Neural crest cell (in vitro differentiated cells): ENCODE measurements at regions not wholly inside any gene's neighbourhood (a gene's known extent, or its start where the extent isn't known, plus 50 kb on each side); places are given as distances from the start of the nearest gene placed in this dataset.
A peak's percentile ranks its signal among the peaks of the same experiment; 100 is the strongest.

ENCODE experiments used
- DNase-seq: peaks from one replicate; pipeline ENCODE4 v3.0.0; 2021; ENCODE audit warnings: low read depth, mixed read lengths, low spot score
- H3K27ac Mint-ChIP-seq: one replicate; pipeline ENCODE4 v1.8.0; 2021; ENCODE audit warnings: mild to moderate bottlenecking, mixed read lengths; ENCODE audit not compliant: unreplicated experiment
- H3K27me3 Mint-ChIP-seq: 2 replicates; pipeline ENCODE4 v1.8.0; 2021; ENCODE audit warnings: low read depth, mild to moderate bottlenecking, mixed read lengths
- H3K36me3 Mint-ChIP-seq: 2 replicates; pipeline ENCODE4 v1.8.0; 2021; ENCODE audit warnings: low read depth, mild to moderate bottlenecking, mixed read lengths
- H3K4me1 Mint-ChIP-seq: 2 replicates; pipeline ENCODE4 v1.8.0; 2021; ENCODE audit warnings: mixed read lengths
- H3K4me3 Mint-ChIP-seq: one replicate; pipeline ENCODE4 v1.8.0; 2021; ENCODE audit warnings: mild to moderate bottlenecking, mixed read lengths
- H3K9me3 Mint-ChIP-seq: 2 replicates; pipeline ENCODE4 v1.8.0; 2021; ENCODE audit warnings: mixed read lengths
- CTCF ChIP-seq: fragments of 200-600 bp; sonication (generic); conservative IDR thresholded peaks from 2 replicates; pipeline ENCODE4 v1.5.0; 2021; ENCODE audit warnings: antibody characterized with exemption, mild to moderate bottlenecking

GRCh38 chr6:119628691-119629594, 279.4 kb upstream of the MAN1A1 start:
- Mint-ChIP-seq H3K4me3 (no peak overlapping the region), H3K4me1 (no peaks in the 10 kb centered on the region), H3K36me3 (no peaks in the 10 kb centered on the region), H3K27me3 (no peaks in the 10 kb centered on the region), H3K27ac (no peak overlapping the region), H3K9me3 (no peaks in the 10 kb centered on the region)
- peak; percentile 27 for TF ChIP-seq CTCF
- no peak for DNase-seq

DNA sequence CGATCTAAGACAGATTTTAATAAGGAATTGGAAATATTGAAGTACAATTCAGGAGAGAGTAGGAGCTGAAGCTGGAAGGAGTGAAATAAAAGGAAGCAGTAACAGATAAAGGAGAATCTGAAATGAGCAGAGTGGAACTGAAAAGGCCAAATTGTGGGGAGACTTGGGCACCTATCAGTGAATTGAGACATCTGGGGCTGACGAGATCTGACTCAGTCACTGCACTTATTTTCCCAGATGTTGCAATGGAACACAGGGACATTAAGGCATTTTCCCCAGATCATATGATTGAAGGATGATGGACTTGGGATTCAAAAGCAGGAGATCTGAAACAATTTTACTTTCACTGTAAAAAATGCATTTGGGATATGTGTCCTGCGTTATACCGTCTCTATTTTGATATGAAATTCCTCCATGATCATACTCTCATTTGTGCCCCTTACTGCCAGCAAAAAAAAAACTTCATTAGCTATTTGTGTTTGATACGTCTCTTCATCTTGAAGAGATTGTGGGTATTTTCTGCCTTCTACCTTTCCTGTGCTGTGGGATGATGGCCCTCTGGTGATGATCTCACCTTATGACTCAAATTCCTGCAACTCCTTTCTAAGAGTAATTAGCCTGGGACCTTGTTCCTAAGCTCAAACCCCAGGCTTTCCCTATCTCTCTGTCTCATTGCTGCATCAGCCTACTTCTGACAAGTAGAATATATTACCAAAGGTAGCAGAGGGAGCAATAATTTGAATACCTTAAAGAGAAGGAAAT, 278.5 kb upstream of the MAN1A1 start:
- Mint-ChIP-seq H3K27ac (no peak overlapping the region), H3K9me3 (no peaks in the 10 kb centered on the region), H3K27me3 (no peaks in the 10 kb centered on the region), H3K4me3 (no peak overlapping the region), H3K36me3 (no peaks in the 10 kb centered on the region), H3K4me1 (peaks cover 3% of the 10 kb centered on the region)
- TF ChIP-seq CTCF, result no peak
- no peak for DNase-seq

GRCh38 chr6:119626884-119627619, 277.5 kb upstream of the MAN1A1 start:
- Mint-ChIP-seq H3K27me3 (no peaks in the 10 kb centered on the region), H3K27ac (no peak overlapping the region), H3K4me3 (no peak overlapping the region), H3K9me3 (no peaks in the 10 kb centered on the region), H3K4me1 (peaks cover 11% of the 10 kb centered on the region), H3K36me3 (no peaks in the 10 kb centered on the region)
- no peak for DNase-seq
- no peak for TF ChIP-seq CTCF

DNA sequence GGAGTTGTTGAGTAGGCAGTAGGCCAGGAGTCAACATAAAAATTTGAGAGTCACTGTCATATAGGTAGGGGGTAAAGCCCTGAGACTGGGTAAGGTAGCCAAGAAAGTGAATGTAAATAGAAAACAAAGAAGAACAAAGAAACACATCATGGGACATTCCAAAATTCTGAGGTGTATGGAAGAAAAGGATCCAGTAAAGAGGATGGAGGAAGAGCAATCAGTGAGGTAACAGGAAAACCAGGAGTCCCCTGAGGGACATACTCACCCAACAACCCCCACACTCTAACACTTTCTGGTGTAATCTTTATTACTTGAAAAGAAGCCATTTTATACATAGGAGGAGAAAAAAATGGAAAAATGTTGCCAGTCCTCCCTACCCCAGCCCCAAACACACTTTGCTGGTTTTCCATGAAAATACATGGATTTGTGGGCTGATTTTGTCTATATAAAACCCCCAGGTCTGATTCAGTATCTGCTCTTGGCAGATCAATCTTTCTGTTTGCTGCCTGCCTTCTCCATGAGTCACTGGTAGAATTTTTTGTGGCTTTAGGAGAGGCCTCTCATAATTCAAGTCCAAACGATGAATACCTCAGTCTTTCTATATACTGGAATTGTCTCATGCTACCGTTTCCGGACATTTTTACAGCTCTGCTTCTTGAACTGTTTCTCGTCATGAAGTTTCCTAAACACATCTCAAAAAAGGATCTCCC, 271.4 kb upstream of the MAN1A1 start:
- no peak for TF ChIP-seq CTCF
- DNase-seq, result no peak
- no peak overlapping the region for H3K27ac Mint-ChIP-seq
- no peaks in the 10 kb centered on the region for H3K27me3 Mint-ChIP-seq
- H3K36me3 Mint-ChIP-seq, result no peaks in the 10 kb centered on the region
- H3K9me3 Mint-ChIP-seq, result peaks cover 4% of the 10 kb centered on the region
- H3K4me3 Mint-ChIP-seq, result no peak overlapping the region
- H3K4me1 Mint-ChIP-seq, result peaks cover 20% of the 10 kb centered on the region

GRCh38 chr6:119614138-119614537, 264.6 kb upstream of the MAN1A1 start:
- H3K4me1 Mint-ChIP-seq, result no peaks in the 10 kb centered on the region
- no peak overlapping the region for H3K4me3 Mint-ChIP-seq
- no peak for DNase-seq
- TF ChIP-seq CTCF, result no peak
- no peaks in the 10 kb centered on the region for H3K9me3 Mint-ChIP-seq
- H3K36me3 Mint-ChIP-seq, result no peaks in the 10 kb centered on the region
- no peaks in the 10 kb centered on the region for H3K27me3 Mint-ChIP-seq
- no peak overlapping the region for H3K27ac Mint-ChIP-seq
